GM12872 (cell line): ENCODE measurements at regions not wholly inside any gene's neighbourhood (a gene's known extent, or its start where the extent isn't known, plus 50 kb on each side); places are given as distances from the start of the nearest gene placed in this dataset.

ENCODE experiments used
- CTCF ChIP-seq: IDR thresholded peaks from 3 replicates; pipeline ENCODE4 v1.5.1; 2011; ENCODE audit warnings: low read depth, mild to moderate bottlenecking, low read length, moderate library complexity; ENCODE audit not compliant: insufficient read depth

DNA sequence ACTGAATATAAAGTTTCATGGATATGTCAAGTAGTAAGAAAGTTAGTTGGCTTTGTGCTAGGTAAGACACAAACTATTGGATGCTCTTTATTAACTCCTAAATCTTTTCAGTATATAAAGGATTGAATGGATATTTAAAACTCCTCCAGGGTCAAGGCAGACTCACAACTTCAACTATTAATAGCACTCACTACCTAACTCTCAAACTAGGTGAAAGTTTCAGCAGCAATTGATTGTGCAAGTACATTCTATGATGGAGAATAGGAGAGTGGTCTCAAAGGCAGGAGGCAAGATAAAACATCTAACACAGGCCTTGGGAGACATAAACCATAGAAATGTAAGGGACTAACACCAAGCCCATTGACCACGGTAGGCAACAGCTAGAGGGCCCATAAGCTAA lies 328.9 kb upstream of the CHAC2 start:
- TF ChIP-seq CTCF, result no peak

DNA sequence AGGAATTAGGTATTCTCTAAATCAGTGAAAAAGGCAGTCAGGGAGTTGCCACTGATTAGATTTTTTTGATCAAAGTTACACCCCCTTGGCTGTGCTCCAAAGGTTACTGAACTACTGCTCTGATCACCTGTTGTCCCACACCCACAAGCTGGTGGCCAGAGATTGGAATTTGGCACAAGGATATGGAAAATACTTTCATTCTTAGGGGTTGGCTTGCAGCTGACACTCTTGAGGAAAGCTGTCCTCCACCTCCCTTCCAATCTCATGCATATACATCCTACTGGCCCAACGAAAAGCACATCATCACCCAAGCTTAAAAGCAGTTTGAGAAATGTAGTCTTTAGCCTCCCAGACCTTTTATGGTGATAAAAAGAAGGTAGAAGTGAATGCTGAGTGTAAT lies 329.5 kb upstream of the CHAC2 start:
- TF ChIP-seq CTCF, result no peak

GRCh38 chr2:53437371-53437770 lies 330.2 kb upstream of the CHAC2 start:
- TF ChIP-seq CTCF, result no peak

GRCh38 chr2:53436882-53437281 lies 330.7 kb upstream of the CHAC2 start:
- no peak for TF ChIP-seq CTCF

GRCh38 chr2:53435610-53436009 lies 332.0 kb upstream of the CHAC2 start:
- no peak for TF ChIP-seq CTCF

GRCh38 chr2:53434466-53434865 lies 333.1 kb upstream of the CHAC2 start:
- TF ChIP-seq CTCF, result no peak

- no peak for TF ChIP-seq CTCF
These were observed 334.7 kb upstream of the CHAC2 start for GRCh38 chr2:53432936-53433335.

- no peak for TF ChIP-seq CTCF
These were observed 337.7 kb upstream of the CHAC2 start for GRCh38 chr2:53429901-53430300.
